Epithelial cell of esophagus (primary cell): ENCODE measurements at regions not wholly inside any gene's neighbourhood (a gene's known extent, or its start where the extent isn't known, plus 50 kb on each side); places are given as distances from the start of the nearest gene placed in this dataset.
A peak's percentile ranks its signal among the peaks of the same experiment; 100 is the strongest.

ENCODE experiments used
- DNase-seq: peaks from one replicate; pipeline ENCODE4 v3.0.0; 2010; ENCODE audit warnings: low read depth
- H3K4me3 ChIP-seq: 2 replicates; pipeline ENCODE4 v1.5.1; 2011; ENCODE audit warnings: mild to moderate bottlenecking, low read length, control low read depth
- TF ChIP-seq, protein P1 (sequence below): IDR thresholded peaks from 2 replicates; pipeline ENCODE4 v1.5.1; 2011; ENCODE audit warnings: low read depth, mild to moderate bottlenecking, low read length, control low read depth, inconsistent platforms; ENCODE audit not compliant: insufficient read depth; ENCODE audit errors: missing control alignments

DNA sequence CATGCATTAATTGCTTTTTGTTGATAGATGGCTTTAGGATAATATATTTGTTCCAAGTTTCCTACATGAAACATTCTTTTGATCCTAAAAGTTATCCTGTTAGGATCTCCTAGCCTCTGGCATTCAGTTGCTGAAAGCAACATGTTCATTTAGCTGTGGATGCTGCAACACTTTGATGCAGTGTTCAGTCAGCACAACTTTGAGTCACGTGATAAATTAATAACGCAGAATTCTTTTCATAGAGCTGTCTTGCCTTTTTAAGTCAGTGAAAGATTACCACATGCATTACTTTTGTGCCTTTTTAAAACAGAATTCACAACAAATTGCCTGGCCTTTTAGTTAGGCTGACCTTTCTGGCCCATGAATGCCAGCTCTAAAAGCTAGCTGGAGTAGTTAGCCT lies 1467.9 kb upstream of the ZEB2 start:
- H3K4me3 ChIP-seq = no peak overlapping the region
- no peak for DNase-seq
- TF ChIP-seq, protein P1, sequence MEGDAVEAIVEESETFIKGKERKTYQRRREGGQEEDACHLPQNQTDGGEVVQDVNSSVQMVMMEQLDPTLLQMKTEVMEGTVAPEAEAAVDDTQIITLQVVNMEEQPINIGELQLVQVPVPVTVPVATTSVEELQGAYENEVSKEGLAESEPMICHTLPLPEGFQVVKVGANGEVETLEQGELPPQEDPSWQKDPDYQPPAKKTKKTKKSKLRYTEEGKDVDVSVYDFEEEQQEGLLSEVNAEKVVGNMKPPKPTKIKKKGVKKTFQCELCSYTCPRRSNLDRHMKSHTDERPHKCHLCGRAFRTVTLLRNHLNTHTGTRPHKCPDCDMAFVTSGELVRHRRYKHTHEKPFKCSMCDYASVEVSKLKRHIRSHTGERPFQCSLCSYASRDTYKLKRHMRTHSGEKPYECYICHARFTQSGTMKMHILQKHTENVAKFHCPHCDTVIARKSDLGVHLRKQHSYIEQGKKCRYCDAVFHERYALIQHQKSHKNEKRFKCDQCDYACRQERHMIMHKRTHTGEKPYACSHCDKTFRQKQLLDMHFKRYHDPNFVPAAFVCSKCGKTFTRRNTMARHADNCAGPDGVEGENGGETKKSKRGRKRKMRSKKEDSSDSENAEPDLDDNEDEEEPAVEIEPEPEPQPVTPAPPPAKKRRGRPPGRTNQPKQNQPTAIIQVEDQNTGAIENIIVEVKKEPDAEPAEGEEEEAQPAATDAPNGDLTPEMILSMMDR = no peak

DNA sequence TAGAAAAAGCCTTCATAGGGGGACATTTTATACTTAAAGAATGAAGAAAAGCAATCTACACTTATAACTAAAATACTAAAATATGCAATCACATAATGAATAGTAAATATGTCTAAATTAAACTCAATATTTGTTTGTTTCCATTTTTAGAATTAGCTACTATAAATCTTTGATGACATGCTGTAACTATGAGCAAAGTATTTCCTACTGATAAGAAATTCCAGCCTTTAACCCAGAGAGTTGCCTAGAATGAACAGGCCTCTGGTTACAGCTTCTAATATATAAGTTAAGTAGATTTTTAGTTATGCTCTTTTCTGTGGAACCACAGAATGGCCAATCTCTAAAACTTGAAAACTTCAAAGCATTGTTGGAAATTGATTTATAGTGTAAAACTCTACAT lies 1465.6 kb upstream of the ZEB2 start:
- no peak for DNase-seq
- no peak overlapping the region for H3K4me3 ChIP-seq
- TF ChIP-seq, protein P1 = no peak

DNA sequence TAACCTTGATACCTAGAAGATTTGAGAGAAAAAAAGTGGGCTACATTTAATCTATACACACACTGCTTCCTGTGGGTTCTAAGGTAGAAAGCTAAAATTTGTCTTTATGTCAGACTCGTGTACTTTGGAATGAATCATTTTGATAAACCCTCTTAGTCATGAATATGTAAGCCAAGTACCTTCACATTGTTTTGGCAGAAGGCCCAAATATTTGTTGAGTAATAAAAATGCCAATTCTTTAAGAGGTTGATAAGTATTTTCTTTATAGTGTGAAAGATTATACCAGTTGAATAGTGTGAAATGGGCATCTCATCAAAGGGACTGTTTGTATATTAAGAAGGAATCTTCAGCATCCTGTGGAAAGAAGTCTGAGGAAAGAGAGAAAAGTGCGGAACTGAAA lies 1464.7 kb upstream of the ZEB2 start:
- peak; percentile 92 for DNase-seq
- no peak overlapping the region for H3K4me3 ChIP-seq
- TF ChIP-seq, protein P1 = no peak

DNA sequence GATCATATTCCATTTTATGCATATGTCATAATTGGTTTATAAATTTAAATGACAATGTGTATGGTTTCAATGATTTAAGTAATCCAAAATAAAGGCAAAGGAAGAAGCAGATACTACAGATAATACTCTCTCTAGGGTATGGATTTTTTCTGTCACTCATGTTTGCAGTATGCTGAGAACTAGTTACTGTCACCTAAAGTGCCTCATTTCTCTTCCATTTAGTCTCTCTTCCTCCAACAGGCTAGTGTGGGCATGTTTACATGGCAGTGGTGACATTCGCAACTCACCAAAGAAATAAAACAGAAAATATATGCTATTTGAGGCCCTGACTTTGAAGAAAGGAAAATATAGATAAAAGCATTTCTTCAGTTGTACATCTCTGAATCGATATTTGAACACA lies 1460.4 kb upstream of the ZEB2 start:
- TF ChIP-seq, protein P1 = no peak
- no peak for DNase-seq
- H3K4me3 ChIP-seq = no peak overlapping the region

DNA sequence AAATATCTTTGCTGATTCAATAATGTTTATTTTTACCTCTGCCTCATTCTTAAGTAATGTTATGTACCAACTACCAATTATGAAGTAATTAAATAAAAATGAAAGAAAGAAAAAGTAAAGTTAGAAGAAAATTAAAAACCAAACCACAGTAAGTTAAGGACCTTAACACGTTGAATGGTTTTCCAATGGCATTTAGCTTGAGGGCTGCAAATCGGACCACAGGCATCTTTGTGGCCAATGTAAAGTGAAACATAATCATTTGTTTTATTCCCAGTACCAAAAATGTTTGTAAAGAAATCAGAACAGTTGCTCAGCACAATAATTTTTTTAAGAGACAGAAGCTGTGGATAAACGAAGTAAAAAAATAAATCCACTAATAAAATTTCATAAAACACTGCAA lies 1455.5 kb upstream of the ZEB2 start:
- DNase-seq = no peak
- no peak overlapping the region for H3K4me3 ChIP-seq
- TF ChIP-seq, protein P1 = no peak

DNA sequence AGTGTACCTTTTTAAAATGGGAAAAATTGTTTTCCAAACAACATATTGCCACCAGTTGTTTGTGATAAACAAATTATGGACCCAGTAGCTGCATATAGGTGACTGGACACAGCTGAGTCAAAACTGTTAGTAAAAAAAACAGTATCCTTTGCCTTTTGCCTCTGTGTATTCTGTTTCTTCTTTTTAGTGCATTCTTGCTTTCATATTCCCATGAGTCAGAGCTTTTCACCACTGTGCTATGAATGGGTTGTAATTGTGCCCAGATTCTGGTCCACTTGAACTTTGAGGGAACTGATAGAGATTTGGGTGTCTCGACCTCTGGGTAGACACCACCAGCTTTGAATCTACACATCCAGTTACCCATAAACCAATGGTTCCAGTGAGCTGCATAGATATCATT lies 1441.9 kb upstream of the ZEB2 start:
- TF ChIP-seq, protein P1 = no peak
- DNase-seq = no peak
- H3K4me3 ChIP-seq = no peak overlapping the region

DNA sequence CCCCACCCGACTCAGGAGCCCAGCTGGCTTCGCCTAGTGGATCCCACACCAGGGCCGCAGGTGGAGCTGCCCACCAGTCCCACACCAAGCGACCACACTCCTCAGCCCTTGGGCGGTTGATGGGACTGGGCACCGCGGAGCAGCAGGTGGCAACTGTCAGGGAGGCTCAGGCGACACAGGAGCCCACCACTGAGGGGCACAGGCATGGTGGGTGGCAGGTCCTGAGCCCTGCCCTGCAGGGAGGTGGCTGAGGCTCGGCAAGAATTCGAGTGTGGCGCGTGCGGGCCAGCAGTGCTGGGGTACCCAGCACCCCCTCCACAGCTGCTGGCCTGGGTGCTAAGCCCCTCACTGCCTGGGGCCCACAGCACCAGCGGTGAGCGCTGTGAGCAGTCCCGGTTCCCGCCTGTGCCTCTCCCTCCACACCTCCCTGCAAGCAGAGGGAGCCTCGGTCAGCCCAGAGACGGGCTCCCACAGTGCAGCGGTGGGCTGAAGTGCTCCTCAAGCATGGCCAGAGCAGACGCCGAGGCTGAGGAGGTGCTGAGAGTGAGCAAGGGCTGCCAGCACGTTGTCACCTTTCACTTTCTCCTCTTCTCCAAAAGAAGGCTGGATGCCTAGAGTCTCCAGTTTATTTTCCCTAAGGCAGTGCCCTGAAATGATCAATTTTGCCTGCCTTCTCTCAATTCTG lies 1440.7 kb upstream of the ZEB2 start:
- H3K4me3 ChIP-seq = no peak overlapping the region
- TF ChIP-seq, protein P1 = no peak
- no peak for DNase-seq
